H9 (cell line): ENCODE measurements at regions not wholly inside any gene's neighbourhood (a gene's known extent, or its start where the extent isn't known, plus 50 kb on each side); places are given as distances from the start of the nearest gene placed in this dataset.

Experiments used
- DNase-seq: peaks from one replicate; pipeline ENCODE4 v3.0.0-alpha.2; 2017
- H2AFZ ChIP-seq: one replicate; pipeline ENCODE4 v1.6.1; 2013; ENCODE audit warnings: mild to moderate bottlenecking, low read length, control low read depth, moderate library complexity
- H2AK5ac ChIP-seq: 2 replicates; pipeline ENCODE4 v1.6.1; 2013; ENCODE audit warnings: low read length, control low read depth, mixed read lengths; ENCODE audit not compliant: insufficient read length
- H2BK120ac ChIP-seq: one replicate; pipeline ENCODE4 v1.6.1; 2013; ENCODE audit warnings: low read depth, mild to moderate bottlenecking, low read length, control low read depth, inconsistent platforms; ENCODE audit not compliant: poor library complexity, severe bottlenecking
- H2BK12ac ChIP-seq: 2 replicates; pipeline ENCODE4 v1.6.1; 2013; ENCODE audit warnings: low read length, control low read depth, mixed read lengths, low read depth; ENCODE audit not compliant: insufficient read length
- H2BK15ac ChIP-seq: 2 replicates; pipeline ENCODE4 v1.6.1; 2013; ENCODE audit warnings: low read depth, low read length, control low read depth
- H2BK20ac ChIP-seq: one replicate; pipeline ENCODE4 v1.6.1; 2013; ENCODE audit warnings: low read depth, mild to moderate bottlenecking, low read length, control low read depth, inconsistent platforms; ENCODE audit not compliant: poor library complexity, severe bottlenecking
- H2BK5ac ChIP-seq: 2 replicates; pipeline ENCODE4 v1.6.1; 2013; ENCODE audit warnings: low read length, control low read depth, mixed read lengths; ENCODE audit not compliant: insufficient read length
- H3K14ac ChIP-seq: 2 replicates; pipeline ENCODE4 v1.6.1; 2013; ENCODE audit warnings: low read length, control low read depth; ENCODE audit not compliant: insufficient read depth
- H3K18ac ChIP-seq: 2 replicates; pipeline ENCODE4 v1.6.1; 2013; ENCODE audit warnings: low read depth, mild to moderate bottlenecking, mixed read lengths, low read length, control low read depth; ENCODE audit not compliant: insufficient read length
- H3K23ac ChIP-seq: 2 replicates; pipeline ENCODE4 v1.6.1; 2013; ENCODE audit warnings: low read length, control low read depth, mixed read lengths, low read depth; ENCODE audit not compliant: insufficient read length
- H3K23me2 ChIP-seq: 2 replicates; pipeline ENCODE4 v1.6.1; 2013; ENCODE audit warnings: low read depth, mild to moderate bottlenecking, mixed read lengths, low read length, control low read depth; ENCODE audit not compliant: insufficient read length, poor library complexity, severe bottlenecking
- H3K27ac ChIP-seq: 2 replicates; pipeline ENCODE4 v1.5.1; 2013; ENCODE audit warnings: low read length, control low read depth, mixed read lengths, low read depth; ENCODE audit not compliant: insufficient read length
- H3K27me3 ChIP-seq: 2 replicates; pipeline ENCODE4 v1.6.1; 2013; ENCODE audit warnings: low read length, control low read depth, inconsistent platforms; ENCODE audit not compliant: insufficient read depth
- H3K4ac ChIP-seq: 2 replicates; pipeline ENCODE4 v1.6.1; 2013; ENCODE audit warnings: low read depth, mild to moderate bottlenecking, control low read depth, inconsistent platforms, low read length, moderate library complexity
- H3K4me1 ChIP-seq: 2 replicates; pipeline ENCODE4 v1.6.1; 2013; ENCODE audit warnings: low read length, control low read depth, inconsistent platforms; ENCODE audit not compliant: insufficient read depth
- H3K4me2 ChIP-seq: 2 replicates; pipeline ENCODE4 v1.6.1; 2013; ENCODE audit warnings: low read length, control low read depth, mixed read lengths; ENCODE audit not compliant: insufficient read length, insufficient read depth
- H3K56ac ChIP-seq: 2 replicates; pipeline ENCODE4 v1.6.1; 2013; ENCODE audit warnings: low read depth, mild to moderate bottlenecking, mixed read lengths, low read length, control low read depth; ENCODE audit not compliant: insufficient read length
- H3K79me1 ChIP-seq: 2 replicates; pipeline ENCODE4 v1.6.1; 2013; ENCODE audit warnings: low read depth, mild to moderate bottlenecking, moderate library complexity, low read length, control low read depth, inconsistent platforms; ENCODE audit not compliant: insufficient read depth, poor library complexity, severe bottlenecking
- H3K79me2 ChIP-seq: 2 replicates; pipeline ENCODE4 v1.6.1; 2013; ENCODE audit warnings: low read length, control low read depth, inconsistent platforms; ENCODE audit not compliant: insufficient read depth
- H3K9ac ChIP-seq: 2 replicates; pipeline ENCODE4 v1.6.1; 2013; ENCODE audit warnings: low read length, control low read depth, mixed read lengths; ENCODE audit not compliant: insufficient read length; ENCODE audit errors: extremely low read depth
- H3K9me3 ChIP-seq: one replicate; pipeline ENCODE4 v1.6.1; 2013; ENCODE audit warnings: low read depth, low read length, inconsistent platforms; ENCODE audit not compliant: control insufficient read depth
- H3T11ph ChIP-seq: one replicate; pipeline ENCODE4 v1.6.1; 2013; ENCODE audit warnings: mild to moderate bottlenecking, low read length, control low read depth, inconsistent platforms
- H4K20me1 ChIP-seq: one replicate; pipeline ENCODE4 v1.6.1; 2013; ENCODE audit not compliant: control insufficient read depth, insufficient read length, insufficient read depth
- H4K5ac ChIP-seq: 2 replicates; pipeline ENCODE4 v1.6.1; 2013; ENCODE audit warnings: low read depth, mild to moderate bottlenecking, mixed read lengths, low read length, control low read depth; ENCODE audit not compliant: insufficient read length
- H4K8ac ChIP-seq: replicated peaks from 2 replicates; pipeline ENCODE4 v1.6.1; 2013; ENCODE audit warnings: low read length, control low read depth, mixed read lengths, low read depth; ENCODE audit not compliant: insufficient read length
- H4K91ac ChIP-seq: 2 replicates; pipeline ENCODE4 v1.6.1; 2013; ENCODE audit warnings: low read depth, mild to moderate bottlenecking, moderate library complexity, mixed read lengths, low read length, control low read depth; ENCODE audit not compliant: insufficient read length
- H3K27ac Mint-ChIP-seq, 3 experiments: 2 replicates in 2 of 3; 3 replicates in 1 of 3; pipeline ENCODE4 v1.8.0; 2020 to 2021; ENCODE audit warnings: mixed read lengths in 3 of 3, mild to moderate bottlenecking in 1 of 3, moderate library complexity in 1 of 3
- H3K27me3 Mint-ChIP-seq: 2 replicates; pipeline ENCODE4 v1.8.0; 2021; ENCODE audit warnings: low read depth, mild to moderate bottlenecking, moderate library complexity, mixed read lengths
- H3K36me3 Mint-ChIP-seq, 3 experiments: 2 replicates in 2 of 3; 3 replicates in 1 of 3; pipeline ENCODE4 v1.8.0; 2020 to 2021; ENCODE audit warnings: low read depth in 3 of 3, mixed read lengths in 3 of 3; ENCODE audit not compliant: insufficient read depth in 1 of 3
- H3K4me1 Mint-ChIP-seq, 2 experiments: 2 replicates each; pipeline ENCODE4 v1.8.0; 2020; ENCODE audit warnings: mixed read lengths in 2 of 2
- H3K4me3 Mint-ChIP-seq, 2 experiments: 2 replicates in 1 of 2; 3 replicates in 1 of 2; pipeline ENCODE4 v1.8.0; 2020 to 2021; ENCODE audit warnings: mild to moderate bottlenecking in 2 of 2, mixed read lengths in 2 of 2, moderate library complexity in 1 of 2
- H3K9me3 Mint-ChIP-seq, 2 experiments: 2 replicates in 1 of 2; 3 replicates in 1 of 2; pipeline ENCODE4 v1.8.0; 2020; ENCODE audit warnings: mild to moderate bottlenecking in 2 of 2, mixed read lengths in 2 of 2, moderate library complexity in 1 of 2
- WGBS: extraction: QIAGEN DNeasy Blood & Tissue Kit; methylation state at CpG from one replicate; pipeline ENCODE4 v1.1.7; 2013; ENCODE audit warnings: missing lambda C conversion rate, low lambda C conversion rate, mixed read lengths; ENCODE audit not compliant: insufficient read length; ENCODE audit errors: extremely low coverage; 5-methylcytosine and 5-hydroxymethylcytosine counted together
- TF ChIP-seq, protein P1 (sequence below): fragments of 200-600 bp; sonication (generic); conservative IDR thresholded peaks from 3 replicates; pipeline ENCODE4 v1.8.0; 2021; ENCODE audit warnings: antibody characterized with exemption, mild to moderate bottlenecking

DNA sequence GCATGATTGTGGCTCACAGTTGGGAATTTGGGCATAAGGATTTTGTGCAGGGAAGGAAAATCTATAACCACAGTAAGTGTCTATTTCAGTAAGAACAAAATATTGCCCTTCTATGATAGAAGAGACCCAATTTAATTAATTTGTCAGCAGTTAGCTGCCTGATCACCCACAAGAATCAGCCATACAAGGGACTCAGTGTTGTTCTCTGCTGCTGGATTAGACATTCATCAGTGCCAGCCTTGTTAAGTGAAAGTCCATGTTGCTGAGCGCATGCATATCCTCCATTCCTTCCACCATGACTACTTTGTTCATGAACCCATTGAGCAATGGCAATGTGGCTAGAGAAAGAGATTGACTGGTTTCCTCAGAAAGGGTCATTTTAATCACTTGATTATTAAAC, 125.3 kb upstream of the PDHA2 start:
- Histone ChIP-seq H4K8ac (no peak overlapping the region), H4K20me1 (no peaks in the 10 kb centered on the region), H4K91ac (no peak overlapping the region), H3K56ac (no peak overlapping the region), H2AK5ac (no peak overlapping the region), H3K14ac (no peak overlapping the region), H3K9ac (no peak overlapping the region), H2AFZ (no peak overlapping the region), H3K4me1 (no peaks in the 10 kb centered on the region), H3K4ac (no peak overlapping the region), H2BK120ac (no peak overlapping the region), H3K79me2 (no peaks in the 10 kb centered on the region), H2BK12ac (no peak overlapping the region), H3K27me3 (no peaks in the 10 kb centered on the region), H3K23me2 (no peaks in the 10 kb centered on the region), H3K18ac (no peak overlapping the region), H2BK20ac (no peak overlapping the region), H3T11ph (no peak overlapping the region), H3K27ac (no peak overlapping the region), H3K79me1 (no peaks in the 10 kb centered on the region), H2BK5ac (no peak overlapping the region), H4K5ac (no peak overlapping the region), H2BK15ac (no peak overlapping the region), H3K23ac (no peak overlapping the region), H3K4me2 (no peak overlapping the region), H3K9me3 (no peaks in the 10 kb centered on the region)
- peaks cover 0 to 8% (median 1%) of the 10 kb centered on the region in 3 experiments; a peak in 2 of 7 replicates for H3K36me3 Mint-ChIP-seq
- no CpG with 5 or more reads among the region's 1 CpG for WGBS
- no peak overlapping the region for H3K4me3 Mint-ChIP-seq
- no peak overlapping the region for H3K27ac Mint-ChIP-seq
- no peak for DNase-seq
- peaks cover 6 to 10% of the 10 kb centered on the region in 2 experiments; a peak in 4 of 5 replicates for H3K9me3 Mint-ChIP-seq
- TF ChIP-seq, protein P1, sequence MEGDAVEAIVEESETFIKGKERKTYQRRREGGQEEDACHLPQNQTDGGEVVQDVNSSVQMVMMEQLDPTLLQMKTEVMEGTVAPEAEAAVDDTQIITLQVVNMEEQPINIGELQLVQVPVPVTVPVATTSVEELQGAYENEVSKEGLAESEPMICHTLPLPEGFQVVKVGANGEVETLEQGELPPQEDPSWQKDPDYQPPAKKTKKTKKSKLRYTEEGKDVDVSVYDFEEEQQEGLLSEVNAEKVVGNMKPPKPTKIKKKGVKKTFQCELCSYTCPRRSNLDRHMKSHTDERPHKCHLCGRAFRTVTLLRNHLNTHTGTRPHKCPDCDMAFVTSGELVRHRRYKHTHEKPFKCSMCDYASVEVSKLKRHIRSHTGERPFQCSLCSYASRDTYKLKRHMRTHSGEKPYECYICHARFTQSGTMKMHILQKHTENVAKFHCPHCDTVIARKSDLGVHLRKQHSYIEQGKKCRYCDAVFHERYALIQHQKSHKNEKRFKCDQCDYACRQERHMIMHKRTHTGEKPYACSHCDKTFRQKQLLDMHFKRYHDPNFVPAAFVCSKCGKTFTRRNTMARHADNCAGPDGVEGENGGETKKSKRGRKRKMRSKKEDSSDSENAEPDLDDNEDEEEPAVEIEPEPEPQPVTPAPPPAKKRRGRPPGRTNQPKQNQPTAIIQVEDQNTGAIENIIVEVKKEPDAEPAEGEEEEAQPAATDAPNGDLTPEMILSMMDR, result no peak
- no peaks in the 10 kb centered on the region for H3K27me3 Mint-ChIP-seq
- H3K4me1 Mint-ChIP-seq, result no peaks in the 10 kb centered on the region
